ENCODE measurements at regions not wholly inside any gene's neighbourhood (a gene's known extent, or its start where the extent isn't known, plus 50 kb on each side); places are given as distances from the start of the nearest gene placed in this dataset.

- DNase-seq: no peak
These were observed 51.3 kb downstream of the TET3 start for GRCh38 chr2:74036010-74036409.

GRCh38 chr2:74036450-74037195 lies 51.9 kb downstream of the TET3 start:
- DNase-seq: no peak

GRCh38 chr2:74037379-74037860 lies 52.7 kb downstream of the TET3 start:
- DNase-seq: no peak

- no peak for DNase-seq
These were observed 54.9 kb downstream of the TET3 start for GRCh38 chr2:74039611-74040010.

GRCh38 chr2:74041182-74041581 lies 56.5 kb downstream of the TET3 start:
- no peak for DNase-seq

- no peak for DNase-seq
These were observed 57.0 kb downstream of the TET3 start for GRCh38 chr2:74041726-74042125.

- no peak for DNase-seq
These were observed 57.9 kb downstream of the TET3 start for GRCh38 chr2:74042606-74043005.

GRCh38 chr2:74043345-74044329 lies 58.9 kb downstream of the TET3 start:
- DNase-seq: no peak

- DNase-seq: no peak
These were observed 60.3 kb downstream of the TET3 start for GRCh38 chr2:74044999-74045398.

- no peak for DNase-seq
These were observed 60.7 kb downstream of the TET3 start for GRCh38 chr2:74045454-74045853.

GRCh38 chr2:74046441-74046840 lies 61.7 kb downstream of the TET3 start:
- no peak for DNase-seq

- no peak for DNase-seq
These were observed 62.4 kb downstream of the TET3 start for GRCh38 chr2:74047152-74047551.

- DNase-seq: no peak
These were observed 63.4 kb downstream of the TET3 start for GRCh38 chr2:74048147-74048546.

- no peak for DNase-seq
These were observed 64.3 kb downstream of the TET3 start for GRCh38 chr2:74048843-74049519.

- no peak for DNase-seq
These were observed 65.4 kb downstream of the TET3 start for GRCh38 chr2:74050151-74050550.

- DNase-seq: no peak
These were observed 66.8 kb downstream of the TET3 start for GRCh38 chr2:74051504-74051903.

GRCh38 chr2:74052732-74053710 lies 68.3 kb downstream of the TET3 start:
- DNase-seq: peak; percentile 40

- DNase-seq: no peak
These were observed 69.4 kb downstream of the TET3 start for GRCh38 chr2:74053959-74054715.

GRCh38 chr2:74059137-74059775 lies 74.5 kb downstream of the TET3 start:
- DNase-seq: no peak

GRCh38 chr2:74063486-74063885 lies 78.8 kb downstream of the TET3 start:
- DNase-seq: no peak

- DNase-seq: no peak
These were observed 80.7 kb downstream of the TET3 start for GRCh38 chr2:74065456-74065855.
